Choroid plexus epithelial cell (primary cell): ENCODE measurements at regions not wholly inside any gene's neighbourhood (a gene's known extent, or its start where the extent isn't known, plus 50 kb on each side); places are given as distances from the start of the nearest gene placed in this dataset.

ENCODE experiments used
- DNase-seq: peaks from one replicate; pipeline ENCODE4 v3.0.0-alpha.2; 2010; ENCODE audit warnings: low read depth
- H3K4me3 ChIP-seq: 2 replicates; pipeline ENCODE4 v1.5.1; 2011; ENCODE audit warnings: low read depth, mild to moderate bottlenecking, control low read depth, low read length, moderate library complexity
- TF ChIP-seq, protein P1 (sequence below): conservative IDR thresholded peaks from 2 replicates; pipeline ENCODE4 v1.5.1; 2011; ENCODE audit warnings: low read depth, mild to moderate bottlenecking, control low read depth, inconsistent platforms, low read length, moderate library complexity

DNA sequence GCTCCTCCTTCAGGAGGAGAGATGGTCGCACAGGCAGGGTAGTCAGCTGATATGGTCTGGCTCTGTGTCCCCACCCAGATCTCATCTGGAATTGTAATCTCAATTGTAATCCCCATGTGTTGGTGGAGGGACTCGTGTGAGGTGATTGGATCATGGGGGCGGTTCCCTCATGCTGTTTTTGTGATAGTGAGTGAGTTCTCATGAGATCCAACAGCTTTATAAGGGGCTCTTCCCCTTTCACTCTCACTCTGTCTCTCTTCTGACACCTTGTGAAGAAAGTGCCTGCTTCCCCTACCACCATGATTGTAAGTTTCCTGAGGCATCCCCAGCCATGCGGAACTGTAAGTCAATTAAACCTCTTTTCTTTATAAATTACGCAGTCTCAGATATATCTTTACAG, 218.9 kb upstream of the TMTC1 start:
- TF ChIP-seq, protein P1, sequence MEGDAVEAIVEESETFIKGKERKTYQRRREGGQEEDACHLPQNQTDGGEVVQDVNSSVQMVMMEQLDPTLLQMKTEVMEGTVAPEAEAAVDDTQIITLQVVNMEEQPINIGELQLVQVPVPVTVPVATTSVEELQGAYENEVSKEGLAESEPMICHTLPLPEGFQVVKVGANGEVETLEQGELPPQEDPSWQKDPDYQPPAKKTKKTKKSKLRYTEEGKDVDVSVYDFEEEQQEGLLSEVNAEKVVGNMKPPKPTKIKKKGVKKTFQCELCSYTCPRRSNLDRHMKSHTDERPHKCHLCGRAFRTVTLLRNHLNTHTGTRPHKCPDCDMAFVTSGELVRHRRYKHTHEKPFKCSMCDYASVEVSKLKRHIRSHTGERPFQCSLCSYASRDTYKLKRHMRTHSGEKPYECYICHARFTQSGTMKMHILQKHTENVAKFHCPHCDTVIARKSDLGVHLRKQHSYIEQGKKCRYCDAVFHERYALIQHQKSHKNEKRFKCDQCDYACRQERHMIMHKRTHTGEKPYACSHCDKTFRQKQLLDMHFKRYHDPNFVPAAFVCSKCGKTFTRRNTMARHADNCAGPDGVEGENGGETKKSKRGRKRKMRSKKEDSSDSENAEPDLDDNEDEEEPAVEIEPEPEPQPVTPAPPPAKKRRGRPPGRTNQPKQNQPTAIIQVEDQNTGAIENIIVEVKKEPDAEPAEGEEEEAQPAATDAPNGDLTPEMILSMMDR: no peak
- no peak for DNase-seq
- H3K4me3 ChIP-seq: no peak overlapping the region

DNA sequence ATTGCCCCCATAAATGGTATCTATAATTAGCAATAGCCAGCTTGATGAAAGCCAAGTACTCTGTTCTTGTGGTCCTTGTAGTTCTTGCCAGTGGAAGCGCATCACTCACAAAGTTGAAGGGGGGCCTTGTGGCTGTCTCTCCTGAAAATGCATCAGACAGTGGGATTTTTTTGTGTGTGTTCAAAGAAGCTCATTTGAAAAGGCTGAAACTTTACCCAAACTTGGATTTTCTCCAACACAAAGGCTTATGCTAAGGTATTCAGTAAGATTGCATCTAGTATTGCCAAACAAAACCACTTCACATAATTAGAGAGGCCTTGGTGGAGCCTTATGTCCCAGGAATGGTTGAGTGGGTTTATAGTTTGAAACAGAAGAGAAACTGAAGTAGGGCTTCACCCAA, 216.7 kb upstream of the TMTC1 start:
- TF ChIP-seq, protein P1: no peak
- no peak overlapping the region for H3K4me3 ChIP-seq
- DNase-seq: peak; percentile 82

DNA sequence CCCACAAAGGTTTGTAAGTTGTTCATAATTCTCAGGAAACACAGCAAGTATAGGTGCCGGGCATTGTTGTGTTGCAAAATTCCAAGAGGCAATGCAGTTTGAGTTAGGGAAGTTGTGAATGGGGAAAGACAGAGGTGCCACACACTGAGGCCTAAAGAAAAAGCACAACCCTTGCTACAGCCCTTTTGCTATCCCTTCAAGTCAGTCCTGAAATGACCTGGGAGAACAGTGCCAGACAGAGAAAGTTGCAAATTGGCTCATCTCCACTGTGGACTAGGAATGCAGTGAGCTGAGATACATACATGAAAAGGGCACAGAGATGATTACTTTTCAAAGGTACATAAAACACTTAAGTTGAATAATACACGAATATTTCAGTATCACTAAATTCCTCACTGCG, 213.3 kb upstream of the TMTC1 start:
- DNase-seq: no peak
- no peak overlapping the region for H3K4me3 ChIP-seq
- TF ChIP-seq, protein P1: no peak

DNA sequence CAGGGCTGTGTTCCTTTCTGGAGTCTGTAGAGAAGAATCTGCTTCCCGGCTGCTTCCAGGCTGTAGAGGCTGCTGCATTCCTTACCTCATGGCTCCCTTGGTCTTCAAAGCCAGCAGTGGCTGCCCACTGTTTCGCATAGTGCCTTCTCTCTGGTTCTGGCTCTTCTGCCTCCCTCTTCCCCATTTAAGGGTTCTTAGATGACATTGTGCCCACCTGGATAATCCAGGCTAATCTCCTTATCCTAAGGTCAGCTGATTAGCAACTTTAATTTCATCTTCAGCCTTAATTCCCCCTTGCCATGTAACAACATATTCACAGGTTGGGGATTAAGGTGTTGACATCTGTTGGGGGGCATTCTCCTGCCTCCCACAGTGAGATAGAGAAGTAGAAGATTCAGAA, 208.6 kb upstream of the TMTC1 start:
- TF ChIP-seq, protein P1: no peak

DNA sequence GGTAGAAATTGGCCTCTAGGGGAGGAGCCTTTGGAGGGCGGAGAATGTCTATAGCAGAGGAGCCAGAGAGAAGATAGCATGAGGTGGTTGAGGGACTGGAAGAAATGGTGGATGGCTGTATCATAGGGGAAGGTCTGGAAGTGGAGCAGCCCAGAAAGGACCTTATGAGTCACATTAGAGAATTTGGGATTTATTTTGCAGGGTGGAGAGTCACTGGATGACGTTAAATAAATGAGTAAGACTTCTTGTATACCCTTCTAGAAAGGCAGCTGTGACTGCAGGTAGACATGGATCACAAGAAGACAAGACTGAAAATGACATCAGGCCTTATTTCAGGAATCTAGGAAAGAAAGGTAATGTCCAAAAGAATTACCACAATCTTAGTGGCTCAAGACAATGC, 208.2 kb upstream of the TMTC1 start:
- DNase-seq: no peak
- no peak overlapping the region for H3K4me3 ChIP-seq
- TF ChIP-seq, protein P1: no peak

More for the DNA sequence above, 208.6 kb upstream of the TMTC1 start:
- no peak for DNase-seq
- no peak overlapping the region for H3K4me3 ChIP-seq

DNA sequence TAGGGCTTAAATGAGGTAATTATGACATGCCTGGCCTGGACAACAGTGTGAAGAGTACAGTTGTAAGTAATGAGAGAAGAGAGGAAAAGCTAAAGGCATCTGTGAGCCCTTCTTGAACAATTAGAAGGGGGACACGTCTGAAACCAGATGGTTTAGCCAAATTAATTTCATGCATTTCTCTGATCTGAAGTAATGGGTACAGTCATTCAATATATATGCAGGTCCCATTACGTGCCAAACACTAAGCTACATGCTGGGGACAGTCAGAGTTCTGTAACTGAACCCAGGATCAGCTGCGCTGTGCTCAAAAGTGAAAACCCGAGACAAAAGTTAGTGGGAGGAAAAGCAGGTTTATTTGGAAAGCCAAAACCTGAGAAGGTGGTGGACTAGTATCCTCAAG, 207.2 kb upstream of the TMTC1 start:
- TF ChIP-seq, protein P1: no peak
- no peak overlapping the region for H3K4me3 ChIP-seq
- DNase-seq: no peak

GRCh38 chr12:29983851-29984250, 200.1 kb upstream of the TMTC1 start:
- TF ChIP-seq, protein P1: no peak
- no peak for DNase-seq
- no peak overlapping the region for H3K4me3 ChIP-seq
